Stimulated activated CD8-positive, alpha-beta memory T cell treated with anti-CD3 and anti-CD28 coated beads, Interleukin-7, amount 100 ng/mL, for 48 hours (primary cell): ENCODE measurements at regions not wholly inside any gene's neighbourhood (a gene's known extent, or its start where the extent isn't known, plus 50 kb on each side); places are given as distances from the start of the nearest gene placed in this dataset.

Experiments
- DNase-seq, 2 donors: peaks; one replicate each; pipeline ENCODE4 v3.0.0-alpha.2; 2020; ENCODE audit warnings: low read depth in 1 of 2; ENCODE audit errors: extremely low read depth in 1 of 2

- no peak for DNase-seq
Measured at GRCh38 chr10:56920601-56921261, 559.7 kb upstream of the ZWINT start.

GRCh38 chr10:56912043-56912442 lies 551.0 kb upstream of the ZWINT start:
- no peak for DNase-seq

GRCh38 chr10:56905051-56905450 lies 544.0 kb upstream of the ZWINT start:
- DNase-seq: no peak

DNA sequence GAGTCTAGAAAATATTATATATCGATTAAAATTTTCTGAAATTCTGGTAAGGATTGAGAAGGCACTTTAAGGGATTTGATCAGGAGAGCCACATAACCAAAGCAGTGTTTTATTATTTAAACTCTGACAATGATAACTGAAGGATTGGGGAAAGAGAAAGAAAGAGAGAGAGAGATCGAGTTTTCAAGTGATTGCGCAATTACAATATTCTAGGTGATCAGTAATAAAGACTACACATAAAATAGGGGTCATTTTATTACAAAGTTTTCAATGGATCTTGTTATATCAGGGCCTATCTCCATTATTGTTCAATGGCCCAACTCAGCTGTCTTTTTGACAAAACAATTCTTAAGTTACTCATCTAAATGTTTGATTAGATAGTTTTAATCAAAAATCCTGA lies 541.5 kb upstream of the ZWINT start:
- DNase-seq: no peak

GRCh38 chr10:56895306-56895705 lies 534.2 kb upstream of the ZWINT start:
- DNase-seq: no peak

GRCh38 chr10:56881218-56881617 lies 520.2 kb upstream of the ZWINT start:
- no peak for DNase-seq

DNA sequence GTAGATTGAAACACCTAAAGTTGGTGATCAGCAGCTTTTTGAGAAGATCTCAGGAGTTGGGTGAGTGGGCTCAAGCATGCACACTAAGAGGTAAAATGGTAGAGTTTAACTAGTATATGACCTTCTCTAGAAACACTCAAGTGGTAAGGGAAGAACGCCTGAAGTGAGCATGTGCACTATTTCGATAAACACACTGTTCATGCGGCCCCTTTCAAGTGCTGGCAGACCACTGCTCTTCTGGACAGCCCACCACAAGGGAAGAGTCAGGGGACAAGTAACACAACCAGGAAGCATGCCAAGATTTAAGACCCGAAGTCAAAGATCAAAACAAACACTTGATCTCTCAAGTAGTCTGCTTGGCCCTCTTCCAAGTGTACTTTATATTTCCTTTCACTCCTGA lies 519.5 kb upstream of the ZWINT start:
- no peak for DNase-seq

- no peak for DNase-seq
Measured at GRCh38 chr10:56874950-56875349, 513.9 kb upstream of the ZWINT start.

DNA sequence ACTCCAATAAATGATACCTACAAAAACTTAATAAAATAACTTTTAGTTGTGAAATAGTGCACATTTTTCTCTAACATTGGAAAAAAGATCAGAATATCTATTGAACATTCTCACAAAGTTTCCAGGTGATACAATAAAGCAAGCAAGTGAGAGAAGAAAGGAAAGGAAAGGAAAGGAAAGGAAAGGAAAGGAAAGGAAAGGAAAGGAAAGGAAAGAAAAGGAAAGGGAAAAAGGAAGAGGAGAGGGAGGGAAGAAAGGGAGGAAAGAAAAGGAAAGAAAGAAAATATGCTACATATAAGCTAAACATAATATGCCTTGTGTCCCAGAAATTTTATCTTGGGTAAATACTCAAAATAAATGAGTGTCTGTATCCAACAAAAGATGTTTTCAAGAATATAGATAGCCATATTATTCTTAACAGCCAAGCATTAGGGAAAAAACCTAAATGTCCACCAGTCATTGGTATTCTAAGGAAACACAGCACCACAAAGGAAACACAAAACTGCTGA lies 510.2 kb upstream of the ZWINT start:
- no peak for DNase-seq

GRCh38 chr10:56867236-56867635 lies 506.2 kb upstream of the ZWINT start:
- DNase-seq: no peak

- DNase-seq: no peak
Measured at GRCh38 chr10:56856569-56856968, 495.5 kb upstream of the ZWINT start.

- DNase-seq: no peak
Measured at GRCh38 chr10:56844978-56845529, 484.0 kb upstream of the ZWINT start.

GRCh38 chr10:56836659-56837058 lies 475.6 kb upstream of the ZWINT start:
- no peak for DNase-seq

DNA sequence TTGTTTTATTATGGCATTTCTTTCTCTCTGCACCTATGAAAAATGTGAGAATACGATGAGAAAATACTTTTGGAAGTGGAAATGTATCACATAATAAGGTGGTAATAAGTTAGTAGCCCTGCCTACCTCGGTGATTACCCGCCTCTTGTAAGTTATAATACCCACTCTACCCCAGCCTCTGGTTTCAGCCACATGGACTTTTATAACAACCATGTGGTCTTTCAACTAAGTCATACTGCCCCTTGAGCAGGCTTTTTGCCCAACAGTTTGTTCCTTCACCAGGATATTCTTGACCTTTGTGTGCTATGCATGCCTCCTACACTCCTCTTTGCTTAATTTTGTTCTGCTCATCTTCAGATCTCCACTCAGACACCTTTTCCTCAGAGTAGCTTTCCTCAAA lies 470.6 kb upstream of the ZWINT start:
- DNase-seq: no peak

DNA sequence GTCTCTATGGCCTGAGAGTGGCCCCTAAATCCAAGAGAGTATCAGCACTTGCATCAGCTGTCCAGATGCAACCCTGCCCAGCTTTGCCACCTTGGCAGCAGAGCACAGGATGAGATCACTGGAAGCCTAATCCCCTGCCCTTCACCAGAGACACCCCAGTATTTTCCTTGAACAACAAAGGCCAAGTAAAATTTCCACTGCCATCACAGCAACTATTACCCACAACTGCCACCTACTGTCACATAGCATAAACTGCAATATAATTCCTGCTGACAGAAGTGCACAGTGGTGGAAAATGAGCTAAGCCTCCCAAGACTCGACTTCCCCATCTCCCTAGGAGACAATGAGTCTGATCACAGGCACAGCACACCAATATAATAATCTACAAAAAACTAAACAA lies 462.8 kb upstream of the ZWINT start:
- no peak for DNase-seq

- no peak for DNase-seq
Measured at GRCh38 chr10:56805022-56805421, 444.0 kb upstream of the ZWINT start.

GRCh38 chr10:56785292-56785691 lies 424.2 kb upstream of the ZWINT start:
- no peak for DNase-seq

GRCh38 chr10:56782503-56782902 lies 421.4 kb upstream of the ZWINT start:
- no peak for DNase-seq

GRCh38 chr10:56771343-56771742 lies 410.3 kb upstream of the ZWINT start:
- DNase-seq: no peak

GRCh38 chr10:56763090-56763489 lies 402.0 kb upstream of the ZWINT start:
- DNase-seq: no peak

GRCh38 chr10:56745490-56745889 lies 384.4 kb upstream of the ZWINT start:
- no peak for DNase-seq

DNA sequence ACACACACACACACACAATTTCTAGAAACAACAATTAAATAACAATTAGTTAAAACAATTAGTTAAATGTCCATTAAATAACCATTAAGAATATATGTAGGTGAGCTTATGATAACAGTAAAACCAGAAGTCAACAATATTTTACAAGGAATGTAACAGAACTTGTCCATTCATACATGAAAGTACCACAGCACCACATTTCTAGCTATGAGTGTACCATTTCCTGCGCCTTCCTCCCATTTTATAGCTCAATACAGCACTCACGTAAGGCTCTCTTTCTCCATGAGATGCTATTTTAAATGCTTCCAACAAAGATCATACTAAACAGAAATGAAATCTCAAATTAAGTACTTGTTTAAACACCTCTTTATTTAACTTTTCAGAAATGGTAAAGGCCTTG lies 367.3 kb upstream of the ZWINT start:
- no peak for DNase-seq

- no peak for DNase-seq
Measured at GRCh38 chr10:56722912-56723311, 361.9 kb upstream of the ZWINT start.
